HG03571 (cell line): ENCODE measurements at regions not wholly inside any gene's neighbourhood (a gene's known extent, or its start where the extent isn't known, plus 50 kb on each side); places are given as distances from the start of the nearest gene placed in this dataset.
"Not testable (repeated sequence)": the region's sequence is repeated elsewhere in the genome, so short reads cannot be mapped to it uniquely, and the experiment has no call there.

ENCODE experiments used
- ATAC-seq: cut with Tn5 transposase; IDR thresholded peaks from one replicate; pipeline ENCODE4 v1.9.1; 2021; ENCODE audit not compliant: unreplicated experiment

- no peak for ATAC-seq
These were observed 710.0 kb downstream of the TDRD15 start for GRCh38 chr2:21833767-21834166.

- ATAC-seq, result no peak
These were observed 712.5 kb downstream of the TDRD15 start for GRCh38 chr2:21836261-21836660.

- ATAC-seq, result no peak
These were observed 713.0 kb downstream of the TDRD15 start for GRCh38 chr2:21836719-21837118.

- ATAC-seq, result no peak
These were observed 713.6 kb downstream of the TDRD15 start for GRCh38 chr2:21837168-21837960.

GRCh38 chr2:21841341-21841740, 717.6 kb downstream of the TDRD15 start:
- no peak for ATAC-seq

- ATAC-seq, result not testable (repeated sequence)
These were observed 726.6 kb downstream of the TDRD15 start for GRCh38 chr2:21850367-21850766.

GRCh38 chr2:21854938-21855337, 731.2 kb downstream of the TDRD15 start:
- no peak for ATAC-seq

- no peak for ATAC-seq
These were observed 732.9 kb downstream of the TDRD15 start for GRCh38 chr2:21856708-21857107.

- ATAC-seq, result no peak
These were observed 737.1 kb downstream of the TDRD15 start for GRCh38 chr2:21860907-21861306.

- no peak for ATAC-seq
These were observed 742.5 kb downstream of the TDRD15 start for GRCh38 chr2:21866316-21866715.

- no peak for ATAC-seq
These were observed 764.1 kb downstream of the TDRD15 start for GRCh38 chr2:21887881-21888280.

GRCh38 chr2:21890041-21890440, 766.3 kb downstream of the TDRD15 start:
- ATAC-seq, result no peak

GRCh38 chr2:21890716-21891115, 766.9 kb downstream of the TDRD15 start:
- no peak for ATAC-seq

- ATAC-seq, result no peak
These were observed 767.4 kb downstream of the TDRD15 start for GRCh38 chr2:21891191-21891590.

- ATAC-seq, result no peak
These were observed 768.4 kb downstream of the TDRD15 start for GRCh38 chr2:21892140-21892539.

GRCh38 chr2:21895200-21895599, 771.4 kb downstream of the TDRD15 start:
- ATAC-seq, result no peak

- ATAC-seq, result not testable (repeated sequence)
These were observed 785.1 kb downstream of the TDRD15 start for GRCh38 chr2:21908712-21909380.

GRCh38 chr2:21910832-21911507, 787.2 kb downstream of the TDRD15 start:
- ATAC-seq, result no peak

GRCh38 chr2:21912405-21912804, 788.6 kb downstream of the TDRD15 start:
- ATAC-seq, result no peak

GRCh38 chr2:21915201-21915600, 791.4 kb downstream of the TDRD15 start:
- no peak for ATAC-seq

- no peak for ATAC-seq
These were observed 793.3 kb downstream of the TDRD15 start for GRCh38 chr2:21916934-21917522.

- no peak for ATAC-seq
These were observed 797.0 kb downstream of the TDRD15 start for GRCh38 chr2:21920721-21921120.
